ENCODE measurements at regions not wholly inside any gene's neighbourhood (a gene's known extent, or its start where the extent isn't known, plus 50 kb on each side); places are given as distances from the start of the nearest gene placed in this dataset.
A peak's percentile ranks its signal among the peaks of the same experiment; 100 is the strongest.
"Not testable (repeated sequence)": the region's sequence is repeated elsewhere in the genome, so short reads cannot be mapped to it uniquely, and the experiment has no call there.

DNA sequence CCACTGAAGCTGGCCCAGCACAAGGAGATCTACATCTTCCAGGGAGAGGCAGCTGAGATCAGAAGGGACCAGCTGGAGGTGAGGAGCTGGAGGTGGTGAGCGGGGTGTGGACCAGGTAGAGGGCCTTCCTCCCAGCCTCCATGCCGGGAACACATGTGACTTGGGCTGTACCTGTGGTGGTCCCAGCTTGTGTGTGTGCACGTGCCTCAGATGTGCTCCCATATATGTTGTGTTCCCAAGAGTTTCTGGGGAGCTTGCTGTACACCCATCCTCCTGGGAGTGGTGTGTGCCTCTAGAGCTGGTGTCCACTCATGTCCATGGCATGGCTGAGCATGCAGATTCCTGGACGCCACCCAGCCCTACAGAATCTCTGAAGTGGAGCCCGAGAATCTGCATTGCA is 183.7 kb upstream of the AKAP13 start:
- H3K9ac ChIP-seq (ENCODE audit: low read depth in 1 of 3, low read length in 3 of 3); H3K4me1 ChIP-seq (ENCODE audit: control insufficient read depth in 3 of 3, insufficient read depth in 3 of 3, low read length in 3 of 3); H3K4me3 ChIP-seq (ENCODE audit: low read length in 3 of 3); H3K27me3 ChIP-seq (ENCODE audit: control insufficient read depth in 3 of 3, insufficient read depth in 3 of 3, low read length in 3 of 3); H3K36me3 ChIP-seq (ENCODE audit: control insufficient read depth in 3 of 3, insufficient read depth in 3 of 3, low read length in 3 of 3); H3K27ac ChIP-seq (ENCODE audit: low read depth, low read length); H3K9me3 ChIP-seq (ENCODE audit: control insufficient read depth in 3 of 3, low read length in 3 of 3): not testable (repeated sequence)

DNA sequence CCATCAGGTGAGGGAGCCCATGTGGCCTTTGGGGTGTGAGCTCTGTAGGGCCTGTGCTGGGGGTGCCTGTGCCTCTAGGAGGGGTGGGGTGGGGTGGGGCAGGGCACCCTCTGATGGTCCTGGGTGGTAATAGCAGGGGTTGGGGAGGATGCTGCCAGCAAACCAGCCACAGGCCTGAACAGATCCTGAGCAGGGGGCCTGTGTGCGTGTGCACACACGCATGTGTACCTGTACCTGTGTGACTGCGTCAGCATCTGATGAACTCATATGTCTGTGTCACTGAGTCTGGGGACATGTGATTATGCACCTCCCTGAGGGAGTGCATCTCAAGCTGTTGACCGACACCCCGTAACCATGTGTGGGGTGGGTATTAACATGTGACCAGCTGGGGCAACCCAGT is 182.8 kb upstream of the AKAP13 start:
- H3K27ac ChIP-seq (ENCODE audit: low read depth, low read length); H3K36me3 ChIP-seq (ENCODE audit: control insufficient read depth in 3 of 3, insufficient read depth in 3 of 3, low read length in 3 of 3): not testable (repeated sequence)

DNA sequence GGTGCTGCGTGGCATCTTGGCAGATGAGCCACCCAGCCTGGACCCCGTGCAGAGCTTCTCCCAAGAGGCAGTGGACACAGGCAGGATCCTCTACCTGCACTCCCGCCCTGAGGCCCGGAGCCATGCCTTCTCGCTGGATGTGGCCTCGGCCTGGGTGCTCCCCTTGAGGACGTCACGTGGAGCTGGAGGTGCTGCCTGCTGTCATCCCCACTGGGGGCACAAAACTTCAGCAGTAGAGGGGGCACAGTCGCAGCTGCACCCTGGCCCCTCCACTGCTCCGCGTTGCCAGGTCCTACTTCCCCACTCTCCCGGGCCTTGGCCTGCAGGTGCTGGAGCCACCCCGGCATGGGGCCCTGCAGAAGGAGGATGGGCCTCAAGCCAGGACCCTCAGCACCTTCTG is 182.0 kb upstream of the AKAP13 start:
- H3K9me3 ChIP-seq (ENCODE audit: control insufficient read depth in 3 of 3, low read length in 3 of 3); H3K4me1 ChIP-seq (ENCODE audit: control insufficient read depth in 3 of 3, insufficient read depth in 3 of 3, low read length in 3 of 3); H3K4me3 ChIP-seq (ENCODE audit: low read length in 3 of 3); H3K27ac ChIP-seq (ENCODE audit: low read depth, low read length); H3K9ac ChIP-seq (ENCODE audit: low read depth in 1 of 3, low read length in 3 of 3); H3K36me3 ChIP-seq (ENCODE audit: control insufficient read depth in 3 of 3, insufficient read depth in 3 of 3, low read length in 3 of 3); H3K27me3 ChIP-seq (ENCODE audit: control insufficient read depth in 3 of 3, insufficient read depth in 3 of 3, low read length in 3 of 3): not testable (repeated sequence)

More for the DNA sequence above, 182.8 kb upstream of the AKAP13 start:
- H3K27me3 ChIP-seq (ENCODE audit: control insufficient read depth in 3 of 3, insufficient read depth in 3 of 3, low read length in 3 of 3); H3K9ac ChIP-seq (ENCODE audit: low read depth in 1 of 3, low read length in 3 of 3); H3K9me3 ChIP-seq (ENCODE audit: control insufficient read depth in 3 of 3, low read length in 3 of 3); H3K4me3 ChIP-seq (ENCODE audit: low read length in 3 of 3); H3K4me1 ChIP-seq (ENCODE audit: control insufficient read depth in 3 of 3, insufficient read depth in 3 of 3, low read length in 3 of 3): not testable (repeated sequence)

DNA sequence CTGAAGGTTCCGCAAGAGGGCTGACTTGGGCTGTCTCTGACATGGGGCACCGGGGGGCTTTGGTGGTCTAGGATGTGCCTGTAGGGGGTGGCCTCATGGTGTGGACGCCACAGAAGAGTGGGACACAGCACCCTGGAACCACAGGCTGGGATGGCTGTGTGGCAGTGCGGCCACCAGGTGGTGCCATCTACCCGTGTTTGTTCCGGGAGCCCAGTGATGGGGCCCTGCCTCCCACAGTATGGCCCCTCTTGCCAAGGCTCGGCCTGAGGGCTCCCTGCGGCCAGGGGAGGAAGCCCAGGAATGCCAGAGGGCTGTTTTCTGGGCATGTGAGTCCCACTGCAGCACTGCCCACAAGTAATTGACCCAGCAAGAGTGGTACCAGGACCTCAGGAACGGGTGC is 180.2 kb upstream of the AKAP13 start:
- H3K27me3 ChIP-seq (ENCODE audit: control insufficient read depth in 3 of 3, insufficient read depth in 3 of 3, low read length in 3 of 3); H3K4me3 ChIP-seq (ENCODE audit: low read length in 3 of 3); H3K9ac ChIP-seq (ENCODE audit: low read depth in 1 of 3, low read length in 3 of 3); H3K9me3 ChIP-seq (ENCODE audit: control insufficient read depth in 3 of 3, low read length in 3 of 3); H3K36me3 ChIP-seq (ENCODE audit: control insufficient read depth in 3 of 3, insufficient read depth in 3 of 3, low read length in 3 of 3); H3K4me1 ChIP-seq (ENCODE audit: control insufficient read depth in 3 of 3, insufficient read depth in 3 of 3, low read length in 3 of 3); H3K27ac ChIP-seq (ENCODE audit: low read depth, low read length): not testable (repeated sequence)

DNA sequence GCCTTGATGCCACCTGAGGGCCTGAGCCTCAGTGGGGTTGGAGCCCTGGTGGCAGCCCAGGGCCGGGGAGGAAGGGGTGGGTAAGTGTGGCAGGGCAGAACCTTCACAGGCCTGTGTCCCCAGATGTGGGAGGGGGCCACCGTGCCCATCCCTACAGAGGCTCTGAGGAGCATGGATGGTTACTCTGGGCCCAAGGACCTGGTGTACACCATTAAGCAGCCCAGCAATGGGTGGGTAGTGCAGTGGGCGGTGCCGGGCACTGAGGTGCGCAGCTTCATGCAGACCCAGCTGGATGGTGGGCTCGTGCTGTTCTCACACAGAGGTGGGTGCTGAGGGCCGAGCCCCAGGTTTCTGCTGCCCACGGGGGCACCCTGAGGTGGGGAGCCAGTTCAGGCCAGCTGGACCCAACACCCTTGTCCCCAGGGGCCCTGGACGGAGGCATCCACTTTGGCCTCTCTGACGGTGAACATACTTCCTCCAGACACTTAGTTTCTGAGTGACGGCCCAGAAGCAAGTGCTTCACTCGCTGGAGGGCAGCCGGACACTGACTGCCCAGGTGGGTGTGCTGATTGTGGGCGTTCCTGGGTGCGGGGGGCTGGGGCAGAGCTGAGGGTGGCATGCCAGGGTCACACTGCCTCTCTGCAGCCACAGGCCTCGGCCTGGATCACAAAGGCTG is 179.1 kb upstream of the AKAP13 start:
- H3K4me1 ChIP-seq (ENCODE audit: control insufficient read depth in 3 of 3, insufficient read depth in 3 of 3, low read length in 3 of 3); H3K9ac ChIP-seq (ENCODE audit: low read depth in 1 of 3, low read length in 3 of 3); H3K27ac ChIP-seq (ENCODE audit: low read depth, low read length); H3K4me3 ChIP-seq (ENCODE audit: low read length in 3 of 3); H3K27me3 ChIP-seq (ENCODE audit: control insufficient read depth in 3 of 3, insufficient read depth in 3 of 3, low read length in 3 of 3); H3K36me3 ChIP-seq (ENCODE audit: control insufficient read depth in 3 of 3, insufficient read depth in 3 of 3, low read length in 3 of 3); H3K9me3 ChIP-seq (ENCODE audit: control insufficient read depth in 3 of 3, low read length in 3 of 3): not testable (repeated sequence)

DNA sequence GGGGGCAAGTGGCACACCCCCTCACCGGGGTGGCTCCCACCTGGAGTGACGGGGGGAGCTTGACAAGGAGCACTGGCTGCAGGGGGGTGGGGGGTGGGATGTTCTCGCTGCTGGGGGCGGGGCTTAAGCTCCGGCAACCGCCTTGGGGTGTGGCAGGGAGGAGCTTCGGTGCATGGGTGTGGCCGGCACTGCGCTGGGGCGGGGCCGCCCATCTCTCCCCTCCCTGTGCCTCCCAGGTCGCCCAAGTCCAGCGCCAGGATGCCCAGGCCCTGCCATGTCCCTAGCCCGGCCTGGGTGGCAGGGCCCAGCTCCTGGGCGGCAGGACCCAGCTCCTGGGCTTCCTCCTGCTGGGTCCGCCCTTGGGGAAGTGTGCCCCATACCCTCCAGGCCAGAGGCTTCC is 175.9 kb upstream of the AKAP13 start:
- H3K9me3 ChIP-seq (ENCODE audit: control insufficient read depth in 3 of 3, low read length in 3 of 3); H3K27ac ChIP-seq (ENCODE audit: low read depth, low read length); H3K4me3 ChIP-seq (ENCODE audit: low read length in 3 of 3); H3K27me3 ChIP-seq (ENCODE audit: control insufficient read depth in 3 of 3, insufficient read depth in 3 of 3, low read length in 3 of 3); H3K36me3 ChIP-seq (ENCODE audit: control insufficient read depth in 3 of 3, insufficient read depth in 3 of 3, low read length in 3 of 3); H3K9ac ChIP-seq (ENCODE audit: low read depth in 1 of 3, low read length in 3 of 3); H3K4me1 ChIP-seq (ENCODE audit: control insufficient read depth in 3 of 3, insufficient read depth in 3 of 3, low read length in 3 of 3): not testable (repeated sequence)

DNA sequence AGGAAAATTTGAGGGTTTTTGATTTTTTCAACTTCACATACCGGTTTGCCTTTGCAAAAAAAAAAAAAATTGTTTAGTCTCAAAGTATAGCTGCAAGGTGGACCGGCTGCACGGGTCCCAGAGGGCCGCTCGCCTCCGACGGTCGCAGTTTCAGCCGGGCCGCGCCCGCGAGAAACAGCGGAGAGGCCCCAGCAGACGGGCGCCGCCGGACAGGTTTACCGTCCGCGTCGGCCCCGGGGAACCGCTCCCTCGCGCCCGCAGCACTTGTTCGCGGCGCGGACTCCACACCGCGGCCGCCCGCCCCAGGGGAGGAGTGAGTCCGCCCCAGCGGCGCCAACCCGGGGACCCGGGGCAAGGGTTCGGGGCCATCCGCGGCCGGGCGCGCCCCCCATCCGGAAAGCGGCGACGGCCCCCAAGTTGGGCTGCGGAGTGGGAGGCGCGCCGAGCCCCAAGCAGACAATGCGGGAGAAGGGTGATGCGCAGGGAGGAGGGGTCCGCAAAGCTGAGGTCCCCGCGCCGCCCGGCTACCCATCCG is 146.5 kb upstream of the AKAP13 start:
- not testable (repeated sequence) for H3K4me1 ChIP-seq (ENCODE audit: control insufficient read depth in 3 of 3, insufficient read depth in 3 of 3, low read length in 3 of 3); H3K27ac ChIP-seq (ENCODE audit: low read depth, low read length); H3K27me3 ChIP-seq (ENCODE audit: control insufficient read depth in 3 of 3, insufficient read depth in 3 of 3, low read length in 3 of 3); H3K4me3 ChIP-seq (ENCODE audit: low read length in 3 of 3); H3K36me3 ChIP-seq (ENCODE audit: control insufficient read depth in 3 of 3, insufficient read depth in 3 of 3, low read length in 3 of 3); H3K9me3 ChIP-seq (ENCODE audit: control insufficient read depth in 3 of 3, low read length in 3 of 3)
- H3K9ac ChIP-seq (ENCODE audit: low read depth in 1 of 3, low read length in 3 of 3) = peak overlapping the region in 1 of 3 donors; percentile 16

DNA sequence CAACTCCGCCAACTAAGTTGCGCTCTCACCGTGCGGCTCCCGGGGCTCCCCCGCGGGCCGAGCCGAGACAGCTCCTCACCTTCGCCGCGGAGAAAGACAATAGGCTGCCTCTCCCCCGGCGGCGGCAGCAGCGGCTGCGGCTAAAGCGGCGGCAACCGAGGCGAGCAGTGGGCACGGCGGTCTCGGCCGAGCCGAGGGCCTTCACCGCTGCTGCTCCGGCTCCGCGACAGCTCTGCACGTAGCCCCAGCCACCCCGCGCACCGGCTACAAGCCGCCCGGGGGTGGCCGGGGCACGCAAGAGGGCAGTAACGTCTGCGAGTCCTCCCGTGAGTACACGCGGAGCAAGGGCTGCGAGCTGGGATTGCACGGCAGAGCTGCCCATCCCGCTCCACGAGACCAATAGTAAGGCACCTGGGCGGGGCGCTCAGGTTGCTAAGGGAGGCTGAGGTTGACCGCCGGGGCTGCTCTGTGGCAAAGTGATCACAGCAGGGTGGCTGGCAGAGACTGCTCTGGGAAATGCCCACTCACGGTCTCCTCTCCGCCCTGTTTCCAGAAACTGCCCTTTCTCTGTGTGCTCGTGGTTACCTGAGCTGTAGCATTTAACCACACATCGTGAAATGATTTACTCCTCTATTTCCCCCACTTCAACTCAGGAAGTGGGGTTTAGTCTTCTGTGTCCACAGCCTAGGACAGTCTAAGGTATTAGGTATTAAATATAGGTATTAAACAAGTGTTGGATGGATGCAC is 145.8 kb upstream of the AKAP13 start:
- not testable (repeated sequence) for H3K27me3 ChIP-seq (ENCODE audit: control insufficient read depth in 3 of 3, insufficient read depth in 3 of 3, low read length in 3 of 3); H3K9ac ChIP-seq (ENCODE audit: low read depth in 1 of 3, low read length in 3 of 3); H3K27ac ChIP-seq (ENCODE audit: low read depth, low read length); H3K36me3 ChIP-seq (ENCODE audit: control insufficient read depth in 3 of 3, insufficient read depth in 3 of 3, low read length in 3 of 3); H3K4me1 ChIP-seq (ENCODE audit: control insufficient read depth in 3 of 3, insufficient read depth in 3 of 3, low read length in 3 of 3); H3K9me3 ChIP-seq (ENCODE audit: control insufficient read depth in 3 of 3, low read length in 3 of 3)
- H3K4me3 ChIP-seq (ENCODE audit: low read length in 3 of 3) = peak overlapping the region in 1 of 3 donors; percentile 54

DNA sequence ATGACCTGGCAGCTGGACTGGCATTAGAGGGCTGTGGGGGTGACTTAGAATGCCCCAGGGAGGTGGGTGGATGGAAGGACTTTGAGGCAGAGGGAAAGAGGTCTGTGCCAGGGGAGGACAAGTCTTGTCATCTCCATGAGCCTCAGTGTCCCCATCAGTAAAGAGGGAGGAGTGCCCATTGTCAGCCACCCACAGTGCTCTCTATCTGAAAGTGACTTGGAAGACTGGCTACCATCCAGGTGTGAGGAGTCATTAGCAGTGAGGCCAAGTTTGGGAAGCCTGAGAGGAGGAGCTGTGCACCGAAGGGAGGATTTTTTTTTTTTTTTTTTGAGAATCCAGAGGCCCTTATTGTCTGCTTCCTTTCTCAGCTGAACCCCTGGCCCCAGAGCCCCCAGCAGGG is 136.3 kb upstream of the AKAP13 start:
- not testable (repeated sequence) for H3K4me3 ChIP-seq (ENCODE audit: low read length in 3 of 3); H3K4me1 ChIP-seq (ENCODE audit: control insufficient read depth in 3 of 3, insufficient read depth in 3 of 3, low read length in 3 of 3); H3K9ac ChIP-seq (ENCODE audit: low read depth in 1 of 3, low read length in 3 of 3); H3K9me3 ChIP-seq (ENCODE audit: control insufficient read depth in 3 of 3, low read length in 3 of 3); H3K36me3 ChIP-seq (ENCODE audit: control insufficient read depth in 3 of 3, insufficient read depth in 3 of 3, low read length in 3 of 3); H3K27ac ChIP-seq (ENCODE audit: low read depth, low read length); H3K27me3 ChIP-seq (ENCODE audit: control insufficient read depth in 3 of 3, insufficient read depth in 3 of 3, low read length in 3 of 3)

DNA sequence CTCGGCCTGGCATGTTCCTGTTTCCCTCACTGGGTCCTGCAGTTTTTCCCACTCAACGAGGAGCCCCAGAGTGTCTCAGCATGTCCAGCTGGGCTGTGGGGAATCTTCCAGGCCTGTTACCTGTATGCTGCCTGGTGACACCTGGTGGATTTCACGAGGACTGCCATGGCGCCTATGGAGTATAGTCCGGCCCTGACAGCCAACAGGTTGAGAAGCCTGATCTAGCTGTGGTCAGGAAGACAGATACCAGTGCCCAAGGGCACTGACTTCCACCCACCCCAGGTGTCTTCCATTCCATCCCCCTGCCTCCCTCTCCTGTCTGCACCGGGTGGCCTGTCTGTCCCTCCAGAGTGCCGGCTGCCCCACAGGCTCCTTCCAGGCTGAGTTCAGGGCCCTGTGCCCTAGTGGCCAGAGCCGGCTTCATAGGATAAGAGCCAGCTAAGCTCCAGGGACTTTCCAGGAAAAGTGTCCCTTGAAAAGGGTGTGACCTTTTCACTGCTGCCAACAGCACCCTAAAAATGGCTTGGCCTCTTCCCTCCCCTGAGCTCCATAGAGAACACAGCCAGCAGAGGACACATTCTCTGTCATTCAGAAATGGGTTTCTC is 129.4 kb upstream of the AKAP13 start:
- not testable (repeated sequence) for H3K9me3 ChIP-seq (ENCODE audit: control insufficient read depth in 3 of 3, low read length in 3 of 3); H3K9ac ChIP-seq (ENCODE audit: low read depth in 1 of 3, low read length in 3 of 3); H3K27me3 ChIP-seq (ENCODE audit: control insufficient read depth in 3 of 3, insufficient read depth in 3 of 3, low read length in 3 of 3); H3K4me1 ChIP-seq (ENCODE audit: control insufficient read depth in 3 of 3, insufficient read depth in 3 of 3, low read length in 3 of 3); H3K27ac ChIP-seq (ENCODE audit: low read depth, low read length); H3K36me3 ChIP-seq (ENCODE audit: control insufficient read depth in 3 of 3, insufficient read depth in 3 of 3, low read length in 3 of 3); H3K4me3 ChIP-seq (ENCODE audit: low read length in 3 of 3)
